PC-3 (cell line): ENCODE measurements at regions not wholly inside any gene's neighbourhood (a gene's known extent, or its start where the extent isn't known, plus 50 kb on each side); places are given as distances from the start of the nearest gene placed in this dataset.

Experiments
- ATAC-seq: fragments of 200-7000 bp; cut with Tn5 transposase; 2 replicates; pipeline ENCODE4 v1.9.1; 2020; ENCODE audit warnings: mild to moderate bottlenecking, moderate library complexity
- BruUV-seq: library from RNA; stranded (reverse); fragments of 400-500 nt; replicated peaks from 2 replicates; lab custom pipeline; 2021; lab: Mats Ljungman, UMichigan
- CTCF ChIA-PET: fragments of 300-600 bp; sonication (Branson Sonifier 250); formaldehyde crosslinking; loops from one replicate; lab custom pipeline; 2022; ENCODE audit warnings: antibody characterized with exemption; lab: Charles Lee
- POLR2A ChIA-PET: fragments of 300-600 bp; sonication (Branson Sonifier 250); formaldehyde crosslinking; loops from one replicate; lab custom pipeline; 2022; ENCODE audit warnings: antibody characterized with exemption; ENCODE audit not compliant: unreplicated experiment; lab: Charles Lee
- DNase-seq: peaks from one replicate; pipeline ENCODE4 v3.0.0-alpha.2; 2015
- H2AFZ ChIP-seq: fragments of 300-600 bp; sonication (generic); 2 replicates; pipeline ENCODE4 v1.6.0; 2016; ENCODE audit warnings: antibody characterized with exemption, low read length
- H3F3A ChIP-seq: fragments of 300-600 bp; sonication (generic); one replicate; pipeline ENCODE4 v1.6.0; 2017; ENCODE audit warnings: antibody characterized with exemption, low read length, control low read depth, mild to moderate bottlenecking; ENCODE audit not compliant: unreplicated experiment
- H3K27ac ChIP-seq: fragments of 300-600 bp; sonication (generic); 2 replicates; pipeline ENCODE4 v1.5.1; 2016; ENCODE audit warnings: mild to moderate bottlenecking, low read length
- H3K27me3 ChIP-seq: fragments of 300-600 bp; sonication (generic); 2 replicates; pipeline ENCODE4 v1.6.1; 2016; ENCODE audit warnings: low read length, mixed read lengths
- H3K36me3 ChIP-seq: fragments of 300-600 bp; sonication (generic); 2 replicates; pipeline ENCODE4 v1.6.1; 2016; ENCODE audit warnings: low read depth, mixed run types, low read length, mixed read lengths
- H3K4me1 ChIP-seq: fragments of 300-600 bp; sonication (generic); 2 replicates; pipeline ENCODE4 v1.5.1; 2016; ENCODE audit warnings: low read length; ENCODE audit not compliant: insufficient read depth
- H3K4me2 ChIP-seq: fragments of 300-600 bp; sonication (generic); 2 replicates; pipeline ENCODE4 v1.6.0; 2016; ENCODE audit warnings: low read length
- H3K4me3 ChIP-seq: fragments of 300-600 bp; sonication (generic); 2 replicates; pipeline ENCODE4 v1.5.1; 2016; ENCODE audit warnings: mild to moderate bottlenecking, low read length, mixed read lengths
- H3K79me2 ChIP-seq: fragments of 300-600 bp; sonication (generic); 2 replicates; pipeline ENCODE4 v1.6.1; 2017; ENCODE audit warnings: low read length, mixed read lengths
- H3K9ac ChIP-seq: fragments of 300-600 bp; sonication (generic); 2 replicates; pipeline ENCODE4 v1.6.0; 2016; ENCODE audit warnings: mild to moderate bottlenecking, low read length
- H3K9me2 ChIP-seq: fragments of 300-600 bp; sonication (generic); replicated peaks from 2 replicates; pipeline ENCODE4 v1.6.1; 2016; ENCODE audit warnings: mixed run types, low read length, mixed read lengths
- H3K9me3 ChIP-seq: fragments of 300-600 bp; sonication (generic); 2 replicates; pipeline ENCODE4 v1.6.1; 2016; ENCODE audit warnings: low read length, mixed read lengths
- H4K20me1 ChIP-seq: fragments of 300-600 bp; sonication (generic); 2 replicates; pipeline ENCODE4 v1.6.1; 2016; ENCODE audit warnings: low read length, mixed read lengths
- EZH2 ChIP-seq: fragments of 300-600 bp; sonication (generic); IDR thresholded peaks from one replicate; pipeline ENCODE4 v1.6.1; 2017; ENCODE audit warnings: antibody characterized with exemption, mild to moderate bottlenecking, low read length; ENCODE audit not compliant: unreplicated experiment
- EZH2phosphoT487 ChIP-seq: fragments of 300-600 bp; sonication (generic); IDR thresholded peaks from 2 replicates; pipeline ENCODE4 v1.6.1; 2018; ENCODE audit warnings: mild to moderate bottlenecking, antibody characterized with exemption, low read length, borderline replicate concordance
- intact Hi-C: fragments of 100-400 bp; cut with micrococcal nuclease; formaldehyde crosslinking; loops from 2 replicates; pipeline ENCODE4 v1.9.0; 2023
- TF ChIP-seq, protein P1 (sequence below): fragments of 300-600 bp; sonication (generic); conservative IDR thresholded peaks from 2 replicates; pipeline ENCODE4 v1.5.1; 2017; ENCODE audit warnings: antibody characterized with exemption, low read depth, mild to moderate bottlenecking, low read length

GRCh38 chr7:1348096-1348822 is 111.0 kb downstream of the MICALL2 start:
- H3K27me3 ChIP-seq: peaks cover 41% of the 10 kb centered on the region
- no peaks in the 10 kb centered on the region for H3K4me1 ChIP-seq
- CTCF ChIA-PET: no interaction called here
- no peaks in the 10 kb centered on the region for H3K9me2 ChIP-seq
- ATAC-seq (no peak), DNase-seq (no peak)
- no peak overlapping the region for H3K27ac ChIP-seq
- BruUV-seq: no TSS peak
- no peak overlapping the region for H3K4me3 ChIP-seq
- intact Hi-C loops: no loop called here
- no peak overlapping the region for H3K9ac ChIP-seq
- no peaks in the 10 kb centered on the region for H3K9me3 ChIP-seq
- no peaks in the 10 kb centered on the region for H4K20me1 ChIP-seq
- TF ChIP-seq EZH2 (no peak), EZH2phosphoT487 (no peak)
- TF ChIP-seq, protein P1, sequence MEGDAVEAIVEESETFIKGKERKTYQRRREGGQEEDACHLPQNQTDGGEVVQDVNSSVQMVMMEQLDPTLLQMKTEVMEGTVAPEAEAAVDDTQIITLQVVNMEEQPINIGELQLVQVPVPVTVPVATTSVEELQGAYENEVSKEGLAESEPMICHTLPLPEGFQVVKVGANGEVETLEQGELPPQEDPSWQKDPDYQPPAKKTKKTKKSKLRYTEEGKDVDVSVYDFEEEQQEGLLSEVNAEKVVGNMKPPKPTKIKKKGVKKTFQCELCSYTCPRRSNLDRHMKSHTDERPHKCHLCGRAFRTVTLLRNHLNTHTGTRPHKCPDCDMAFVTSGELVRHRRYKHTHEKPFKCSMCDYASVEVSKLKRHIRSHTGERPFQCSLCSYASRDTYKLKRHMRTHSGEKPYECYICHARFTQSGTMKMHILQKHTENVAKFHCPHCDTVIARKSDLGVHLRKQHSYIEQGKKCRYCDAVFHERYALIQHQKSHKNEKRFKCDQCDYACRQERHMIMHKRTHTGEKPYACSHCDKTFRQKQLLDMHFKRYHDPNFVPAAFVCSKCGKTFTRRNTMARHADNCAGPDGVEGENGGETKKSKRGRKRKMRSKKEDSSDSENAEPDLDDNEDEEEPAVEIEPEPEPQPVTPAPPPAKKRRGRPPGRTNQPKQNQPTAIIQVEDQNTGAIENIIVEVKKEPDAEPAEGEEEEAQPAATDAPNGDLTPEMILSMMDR: no peak
- POLR2A ChIA-PET: interaction anchor here (0.6 kb wide), 1 partner anchor 192 kb away, joined by 5 read pairs; no protein-coding TSS in a partner anchor
- no peak overlapping the region for H2AFZ ChIP-seq
- no peaks in the 10 kb centered on the region for H3K36me3 ChIP-seq
- no peak overlapping the region for H3K4me2 ChIP-seq
- no peaks in the 10 kb centered on the region for H3K79me2 ChIP-seq
- no peaks in the 10 kb centered on the region for H3F3A ChIP-seq

GRCh38 chr7:1348823-1349335 is 110.4 kb downstream of the MICALL2 start:
- DNase-seq (no peak), ATAC-seq (no peak)
- Histone ChIP-seq H3K9ac (no peak overlapping the region), H3K4me2 (no peak overlapping the region), H4K20me1 (no peaks in the 10 kb centered on the region), H3F3A (no peaks in the 10 kb centered on the region), H3K36me3 (no peaks in the 10 kb centered on the region), H3K4me3 (no peak overlapping the region), H2AFZ (no peak overlapping the region), H3K79me2 (no peaks in the 10 kb centered on the region), H3K27ac (no peak overlapping the region), H3K4me1 (no peaks in the 10 kb centered on the region), H3K27me3 (peaks cover 41% of the 10 kb centered on the region), H3K9me3 (no peaks in the 10 kb centered on the region), H3K9me2 (no peaks in the 10 kb centered on the region)
- TF ChIP-seq, protein P1: no peak
- TF ChIP-seq EZH2phosphoT487: no peak
- TF ChIP-seq EZH2: no peak
- intact Hi-C loops: no loop called here
- no TSS peak for BruUV-seq
- ChIA-PET POLR2A (no interaction called here), CTCF (no interaction called here)

DNA sequence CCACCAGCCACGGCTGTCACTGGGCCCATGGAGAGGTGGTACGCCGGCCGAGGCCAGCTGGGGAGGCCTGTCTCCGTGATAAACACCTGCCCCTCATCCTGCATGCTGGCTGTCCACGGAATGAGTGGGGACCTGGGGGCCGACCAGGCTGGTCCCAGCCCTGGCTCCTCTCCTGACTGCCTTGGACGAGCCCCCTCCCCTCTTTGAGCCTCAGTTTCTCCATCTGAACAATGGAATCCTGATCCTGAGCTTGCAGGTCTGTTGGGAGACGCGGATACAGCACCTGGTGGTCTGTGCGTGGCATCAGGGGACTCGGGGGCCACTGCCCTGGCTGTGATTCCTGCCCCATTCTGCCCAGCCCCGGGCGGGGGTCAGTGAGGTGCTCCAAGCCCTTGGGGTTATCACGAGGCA is 109.9 kb downstream of the MICALL2 start:
- Histone ChIP-seq H3K9me3 (no peaks in the 10 kb centered on the region), H3K79me2 (no peaks in the 10 kb centered on the region), H3K27ac (no peak overlapping the region), H3K9me2 (no peaks in the 10 kb centered on the region), H3F3A (no peaks in the 10 kb centered on the region), H3K27me3 (peaks cover 41% of the 10 kb centered on the region), H3K4me1 (no peaks in the 10 kb centered on the region), H3K36me3 (no peaks in the 10 kb centered on the region), H3K4me2 (no peak overlapping the region), H3K4me3 (no peak overlapping the region), H2AFZ (no peak overlapping the region), H3K9ac (no peak overlapping the region), H4K20me1 (no peaks in the 10 kb centered on the region)
- DNase-seq: no peak
- intact Hi-C loops: no loop called here
- POLR2A ChIA-PET: no interaction called here
- TF ChIP-seq EZH2 (no peak), EZH2phosphoT487 (no peak)
- TF ChIP-seq, protein P1: no peak
- no peak for ATAC-seq
- CTCF ChIA-PET: no interaction called here
- no TSS peak for BruUV-seq
